ENCODE measurements at regions not wholly inside any gene's neighbourhood (a gene's known extent, or its start where the extent isn't known, plus 50 kb on each side); places are given as distances from the start of the nearest gene placed in this dataset.

GRCh38 chr5:163373436-163374084, 63.8 kb upstream of the CCNG1 start:
- DNase-seq = no peak

- DNase-seq = no peak
Measured at GRCh38 chr5:163377982-163378381, 59.4 kb upstream of the CCNG1 start.

- DNase-seq = no peak
Measured at GRCh38 chr5:163379298-163380155, 57.9 kb upstream of the CCNG1 start.

- no peak for DNase-seq
Measured at GRCh38 chr5:163381832-163382231, 55.6 kb upstream of the CCNG1 start.

- DNase-seq = no peak
Measured at GRCh38 chr5:163383754-163384153, 53.6 kb upstream of the CCNG1 start.

- no peak for DNase-seq
Measured at GRCh38 chr5:163384669-163385068, 52.7 kb upstream of the CCNG1 start.

GRCh38 chr5:163385271-163385670, 52.1 kb upstream of the CCNG1 start:
- no peak for DNase-seq

GRCh38 chr5:163385824-163386223, 51.6 kb upstream of the CCNG1 start:
- DNase-seq = no peak

GRCh38 chr5:163386352-163386751, 51.0 kb upstream of the CCNG1 start:
- no peak for DNase-seq

GRCh38 chr5:163387589-163388343, 49.6 kb upstream of the CCNG1 start:
- no peak for DNase-seq
